GM12801 (cell line): ENCODE measurements at regions not wholly inside any gene's neighbourhood (a gene's known extent, or its start where the extent isn't known, plus 50 kb on each side); places are given as distances from the start of the nearest gene placed in this dataset.

ENCODE experiments used
- TF ChIP-seq, protein P1 (sequence below): IDR thresholded peaks from one replicate; pipeline ENCODE4 v1.5.1; 2011; ENCODE audit warnings: control low read depth; ENCODE audit not compliant: insufficient read length; ENCODE audit errors: extremely low read depth

DNA sequence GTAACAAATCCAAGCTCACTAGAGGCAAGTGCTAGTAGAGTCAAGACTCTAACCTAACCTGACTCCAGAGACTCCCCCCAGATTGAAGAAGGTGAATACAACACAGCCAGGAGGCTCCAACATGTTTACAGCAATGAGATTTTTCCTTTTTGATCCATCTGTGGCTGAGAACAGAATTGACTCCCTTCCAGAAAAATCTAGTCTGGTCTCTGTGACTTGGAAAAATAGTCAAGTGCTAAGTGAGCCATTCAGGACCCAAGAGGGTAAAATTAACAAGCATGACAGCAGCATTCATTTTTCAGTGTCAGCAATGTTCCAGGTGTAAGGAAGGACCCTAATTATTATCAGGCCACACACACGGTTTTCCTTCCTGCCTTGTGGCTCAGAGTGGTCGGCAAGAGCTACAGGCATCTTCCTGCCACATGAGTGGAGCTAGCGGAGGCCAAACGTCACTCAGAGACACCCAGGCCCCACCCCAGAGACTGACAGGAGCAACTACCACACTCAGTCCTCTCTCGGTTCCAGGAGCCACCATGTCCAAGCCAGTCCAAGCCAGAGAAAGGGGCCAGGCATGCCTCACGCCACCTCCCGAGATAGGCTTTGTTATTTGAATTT is 395.1 kb downstream of the FOXO1 start:
- TF ChIP-seq, protein P1, sequence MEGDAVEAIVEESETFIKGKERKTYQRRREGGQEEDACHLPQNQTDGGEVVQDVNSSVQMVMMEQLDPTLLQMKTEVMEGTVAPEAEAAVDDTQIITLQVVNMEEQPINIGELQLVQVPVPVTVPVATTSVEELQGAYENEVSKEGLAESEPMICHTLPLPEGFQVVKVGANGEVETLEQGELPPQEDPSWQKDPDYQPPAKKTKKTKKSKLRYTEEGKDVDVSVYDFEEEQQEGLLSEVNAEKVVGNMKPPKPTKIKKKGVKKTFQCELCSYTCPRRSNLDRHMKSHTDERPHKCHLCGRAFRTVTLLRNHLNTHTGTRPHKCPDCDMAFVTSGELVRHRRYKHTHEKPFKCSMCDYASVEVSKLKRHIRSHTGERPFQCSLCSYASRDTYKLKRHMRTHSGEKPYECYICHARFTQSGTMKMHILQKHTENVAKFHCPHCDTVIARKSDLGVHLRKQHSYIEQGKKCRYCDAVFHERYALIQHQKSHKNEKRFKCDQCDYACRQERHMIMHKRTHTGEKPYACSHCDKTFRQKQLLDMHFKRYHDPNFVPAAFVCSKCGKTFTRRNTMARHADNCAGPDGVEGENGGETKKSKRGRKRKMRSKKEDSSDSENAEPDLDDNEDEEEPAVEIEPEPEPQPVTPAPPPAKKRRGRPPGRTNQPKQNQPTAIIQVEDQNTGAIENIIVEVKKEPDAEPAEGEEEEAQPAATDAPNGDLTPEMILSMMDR: no peak

DNA sequence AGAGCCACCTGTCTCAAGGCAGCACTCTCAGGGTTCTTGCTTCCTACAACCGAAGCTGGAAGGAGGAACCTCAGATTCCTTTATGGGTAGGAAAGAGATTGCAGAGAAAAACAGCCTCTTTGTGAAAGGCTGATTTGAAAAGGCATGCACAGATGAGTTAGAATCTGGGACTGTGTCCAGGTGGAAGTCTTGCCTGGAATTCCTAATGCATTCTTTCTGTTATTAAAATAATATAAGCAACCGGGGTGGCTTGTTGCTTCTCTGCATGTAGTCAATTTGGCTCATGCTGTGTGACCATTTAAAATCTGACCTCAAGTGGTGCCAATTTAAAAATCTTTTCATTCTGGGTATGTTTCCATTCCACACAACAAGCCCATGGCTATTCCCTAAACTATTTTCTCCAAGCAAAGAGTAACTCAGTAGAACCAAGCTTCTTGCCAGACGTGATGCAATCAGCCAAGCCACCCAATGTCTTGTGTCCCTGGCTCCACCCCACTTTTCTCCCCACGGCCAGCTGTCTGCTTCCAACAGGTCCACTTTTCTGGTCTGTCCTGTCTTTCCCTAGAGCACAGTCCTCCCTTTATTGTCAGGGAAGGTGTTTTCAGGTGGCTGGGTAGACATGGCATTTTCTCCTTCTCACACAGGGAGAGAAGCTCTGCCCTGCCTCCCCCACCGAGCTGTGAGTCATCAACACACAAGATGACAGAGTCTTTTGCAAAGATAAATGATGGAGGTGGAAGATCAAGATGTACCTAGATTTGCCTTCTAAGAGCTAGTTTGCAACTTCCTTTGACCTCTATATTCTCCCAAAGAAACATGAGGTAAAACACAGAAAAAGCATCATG is 394.3 kb downstream of the FOXO1 start:
- TF ChIP-seq, protein P1: no peak

DNA sequence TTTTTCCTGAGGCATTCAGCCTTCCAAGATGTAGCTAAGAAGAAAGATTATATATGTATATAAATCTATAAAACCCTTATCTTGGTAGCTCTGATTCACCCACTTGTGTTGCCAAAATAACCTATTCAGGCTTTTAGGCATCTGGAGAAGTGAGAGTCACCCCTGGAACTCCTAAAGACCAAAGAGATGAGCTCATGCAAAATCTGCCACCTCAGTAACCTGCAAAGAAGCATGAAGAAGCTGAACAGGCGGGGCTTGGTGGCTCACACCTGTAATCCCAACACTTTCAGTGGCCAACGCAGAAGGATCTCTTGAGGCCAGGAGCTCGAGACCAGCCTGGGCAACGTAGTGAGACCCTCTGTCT is 393.7 kb downstream of the FOXO1 start:
- TF ChIP-seq, protein P1: no peak

- TF ChIP-seq, protein P1: no peak
Measured at GRCh38 chr13:40273253-40274025, 393.0 kb downstream of the FOXO1 start.

DNA sequence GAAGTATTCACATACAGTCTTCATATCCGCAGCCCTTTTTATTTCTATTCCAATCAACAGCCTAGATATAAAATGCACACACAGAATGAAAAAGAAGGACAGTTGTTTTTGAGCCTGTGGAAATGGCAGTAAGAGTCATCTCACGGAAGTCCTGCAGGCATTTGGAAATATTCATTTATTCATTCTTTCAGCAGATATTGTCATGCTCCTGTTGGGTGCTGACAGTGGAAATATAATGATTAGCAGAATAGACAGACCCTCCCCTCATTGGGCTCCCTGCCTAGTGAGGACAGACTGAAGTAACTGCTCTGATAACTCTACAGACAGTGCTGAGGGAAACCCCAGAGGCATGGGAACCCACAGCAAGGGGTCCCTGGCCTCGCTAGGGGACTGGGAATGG is 392.3 kb downstream of the FOXO1 start:
- TF ChIP-seq, protein P1: no peak

DNA sequence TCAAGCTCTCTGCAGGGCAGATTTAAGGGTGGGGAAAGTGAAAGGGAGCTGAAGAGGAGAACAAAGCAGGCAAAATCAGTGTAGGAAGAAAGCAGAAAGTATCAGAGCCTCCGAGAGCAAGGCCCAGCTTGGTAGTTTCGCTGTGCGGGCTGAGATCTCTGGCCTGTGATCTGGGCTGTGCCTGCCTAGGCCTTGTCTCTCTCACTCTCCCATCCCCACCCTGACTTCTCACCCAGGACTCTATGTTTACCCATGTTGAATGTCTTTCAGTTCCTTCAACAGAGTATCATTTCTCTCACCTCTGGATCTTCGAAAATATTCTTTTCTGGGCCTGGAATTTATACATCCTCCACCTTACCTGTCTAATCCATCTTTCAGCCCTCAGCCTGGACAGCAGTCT is 391.3 kb downstream of the FOXO1 start:
- TF ChIP-seq, protein P1: no peak

DNA sequence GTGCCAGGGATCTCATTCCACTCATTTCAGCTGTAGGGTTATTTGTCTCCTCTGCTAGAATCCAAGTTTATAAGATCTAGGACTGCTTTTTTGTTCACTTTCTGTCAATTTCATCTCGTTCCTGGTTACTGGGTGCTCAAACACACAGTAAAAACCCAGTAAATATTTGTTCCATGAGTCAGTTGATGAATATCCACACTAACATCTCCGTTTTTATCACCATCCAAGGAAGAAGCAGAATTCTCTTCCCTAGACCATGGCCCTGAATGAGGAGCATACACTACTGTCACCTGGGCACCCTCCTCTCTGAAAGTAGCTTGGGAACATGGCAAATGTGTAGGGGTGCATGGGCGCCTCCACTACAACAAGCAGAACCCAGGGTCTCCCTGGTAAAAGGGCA is 390.8 kb downstream of the FOXO1 start:
- TF ChIP-seq, protein P1: no peak
